Kidney (tissue), 13 donors: ENCODE measurements at regions not wholly inside any gene's neighbourhood (a gene's known extent, or its start where the extent isn't known, plus 50 kb on each side); places are given as distances from the start of the nearest gene placed in this dataset.

ENCODE experiments used
- DNase-seq, 5 donors: peaks; one replicate each; pipeline ENCODE4 v3.0.0-alpha.2; 2013 to 2020
- FAIRE-seq: peaks from 2 replicates; lab custom pipeline; 2012; peaks lifted over from hg19 to GRCh38; lab: Jason Lieb, UNC
- H3K27ac ChIP-seq, 2 donors: one replicate each; pipeline ENCODE4 v1.7.0; 2013; ENCODE audit warnings: low read depth in 2 of 2, low read length in 2 of 2, inconsistent platforms in 1 of 2
- H3K27me3 ChIP-seq: one replicate; pipeline ENCODE4 v1.7.1; 2013; ENCODE audit warnings: low read length, inconsistent platforms; ENCODE audit not compliant: control insufficient read depth, insufficient read depth
- H3K36me3 ChIP-seq, 3 donors: one replicate each; pipeline versions ENCODE4 v1.7.0 to v1.7.1; 2013; ENCODE audit warnings: low read length in 3 of 3, control low read depth in 1 of 3, inconsistent platforms in 1 of 3; ENCODE audit not compliant: insufficient read depth in 3 of 3, control insufficient read depth in 2 of 3
- H3K4me1 ChIP-seq, 3 donors: one replicate each; pipeline versions ENCODE4 v1.7.0 to v1.7.1; 2013; ENCODE audit warnings: low read length in 3 of 3, inconsistent platforms in 1 of 3, low read depth in 1 of 3; ENCODE audit not compliant: control insufficient read depth in 2 of 3, insufficient read depth in 2 of 3
- H3K4me3 ChIP-seq, 3 donors: one replicate each; pipeline versions ENCODE4 v1.7.0 to v1.8.1; 2013; ENCODE audit warnings: low read length in 3 of 3, control low read depth in 1 of 3, inconsistent platforms in 1 of 3
- H3K9ac ChIP-seq, 3 donors: one replicate each; pipeline versions ENCODE4 v1.7.0 to v1.7.1; 2013; ENCODE audit warnings: low read length in 3 of 3, control low read depth in 1 of 3, inconsistent platforms in 1 of 3
- H3K9me3 ChIP-seq, 3 donors: one replicate each; pipeline versions ENCODE4 v1.7.0 to v1.7.1; 2013; ENCODE audit warnings: low read length in 3 of 3, control low read depth in 1 of 3, inconsistent platforms in 1 of 3; ENCODE audit not compliant: control insufficient read depth in 2 of 3, insufficient read depth in 1 of 3
- CTCF ChIP-seq: IDR thresholded peaks from 3 replicates; pipeline ENCODE4 v1.5.1; 2012; ENCODE audit warnings: mild to moderate bottlenecking, moderate library complexity, borderline replicate concordance; ENCODE audit not compliant: insufficient read depth; ENCODE audit errors: extremely low read depth
- intact Hi-C: fragments of 100-400 bp; cut with DNase I; formaldehyde crosslinking; loops from one replicate; pipeline ENCODE4 v1.11.1; 2022
- donor health status: control.
- donor health status: control.
- donor health status: control.
- donor health status: control.
- donor health status: control.
- donor health status: DM: yes; HTN: yes; CAD: no.
- donor health status: Normal renal cell carcinoma (clear cell type).

- H3K9ac ChIP-seq = no peak overlapping the region
- no peak overlapping the region for H3K4me3 ChIP-seq
- H3K27me3 ChIP-seq = no peaks in the 10 kb centered on the region
- no peak for DNase-seq
- no peaks in the 10 kb centered on the region for H3K9me3 ChIP-seq
- H3K36me3 ChIP-seq = no peaks in the 10 kb centered on the region
- intact Hi-C loops = no loop called here
- no peak overlapping the region for H3K27ac ChIP-seq
- FAIRE-seq = no peak
- no peak for TF ChIP-seq CTCF
- H3K4me1 ChIP-seq = no peaks in the 10 kb centered on the region
Observed at GRCh38 chr1:222880587-222880986, 65.7 kb downstream of the DISP1 start.

GRCh38 chr1:222886194-222886854 lies 71.5 kb downstream of the DISP1 start:
- Histone ChIP-seq H3K4me3 (no peak overlapping the region), H3K36me3 (no peaks in the 10 kb centered on the region), H3K27me3 (no peaks in the 10 kb centered on the region), H3K9ac (no peak overlapping the region), H3K4me1 (peaks cover 0 to 10% (median 0%) of the 10 kb centered on the region in 3 donors), H3K27ac (no peak overlapping the region), H3K9me3 (no peaks in the 10 kb centered on the region)
- TF ChIP-seq CTCF = no peak
- intact Hi-C loops = no loop called here
- FAIRE-seq (no peak), DNase-seq (no peak)

GRCh38 chr1:222886878-222887351 lies 72.1 kb downstream of the DISP1 start:
- H3K36me3 ChIP-seq = no peaks in the 10 kb centered on the region
- intact Hi-C loops = no loop called here
- no peaks in the 10 kb centered on the region for H3K27me3 ChIP-seq
- FAIRE-seq (no peak), DNase-seq (peak in 1 of 5 donors; percentile 44)
- H3K4me1 ChIP-seq = peaks cover 0 to 16% (median 0%) of the 10 kb centered on the region in 3 donors
- no peak overlapping the region for H3K4me3 ChIP-seq
- H3K9me3 ChIP-seq = no peaks in the 10 kb centered on the region
- H3K9ac ChIP-seq = no peak overlapping the region
- no peak overlapping the region for H3K27ac ChIP-seq
- no peak for TF ChIP-seq CTCF

- H3K27me3 ChIP-seq = no peaks in the 10 kb centered on the region
- H3K9ac ChIP-seq = no peak overlapping the region
- peaks cover 0 to 17% (median 0%) of the 10 kb centered on the region in 3 donors for H3K4me1 ChIP-seq
- no peak for TF ChIP-seq CTCF
- FAIRE-seq (peak; percentile 56), DNase-seq (no peak)
- no peak overlapping the region for H3K27ac ChIP-seq
- intact Hi-C loops = no loop called here
- no peaks in the 10 kb centered on the region for H3K9me3 ChIP-seq
- H3K4me3 ChIP-seq = no peak overlapping the region
- no peaks in the 10 kb centered on the region for H3K36me3 ChIP-seq
Observed at GRCh38 chr1:222889440-222889839, 74.6 kb downstream of the DISP1 start.
